EL (cell line): ENCODE measurements at regions not wholly inside any gene's neighbourhood (a gene's known extent, or its start where the extent isn't known, plus 50 kb on each side); places are given as distances from the start of the nearest gene placed in this dataset.
A peak's percentile ranks its signal among the peaks of the same experiment; 100 is the strongest.

ENCODE experiments used
- DNase-seq: peaks from one replicate; pipeline ENCODE4 v3.0.0-alpha.2; 2016

- DNase-seq = no peak
Measured at GRCh38 chr14:100469632-100470522, 117.3 kb downstream of the BEGAIN start.

GRCh38 chr14:100470523-100470897 is 116.7 kb downstream of the BEGAIN start:
- DNase-seq = no peak

GRCh38 chr14:100471441-100472093 is 115.7 kb downstream of the BEGAIN start:
- DNase-seq = no peak

GRCh38 chr14:100472094-100472455 is 115.1 kb downstream of the BEGAIN start:
- no peak for DNase-seq

- DNase-seq = no peak
Measured at GRCh38 chr14:100472491-100472890, 114.7 kb downstream of the BEGAIN start.

GRCh38 chr14:100473249-100473648 is 114.0 kb downstream of the BEGAIN start:
- no peak for DNase-seq

GRCh38 chr14:100474196-100474595 is 113.0 kb downstream of the BEGAIN start:
- no peak for DNase-seq

GRCh38 chr14:100475268-100475667 is 111.9 kb downstream of the BEGAIN start:
- DNase-seq = no peak

- peak; percentile 96 for DNase-seq
Measured at GRCh38 chr14:100476012-100476822, 111.0 kb downstream of the BEGAIN start.

GRCh38 chr14:100484531-100485267 is 102.5 kb downstream of the BEGAIN start:
- no peak for DNase-seq

- DNase-seq = peak; percentile 89
Measured at GRCh38 chr14:100486025-100486828, 101.0 kb downstream of the BEGAIN start.
